ENCODE measurements at regions not wholly inside any gene's neighbourhood (a gene's known extent, or its start where the extent isn't known, plus 50 kb on each side); places are given as distances from the start of the nearest gene placed in this dataset.

- TF ChIP-seq ZNF549 (tag by site-specific recombination; IDR thresholded peaks at IDR 0.05) (no peak), PATZ1 (tag by site-specific recombination; IDR thresholded peaks at IDR 0.05) (no peak), CTCF (tag by site-specific recombination; IDR thresholded peaks at IDR 0.05) (no peak), YY2 (tag by site-specific recombination; IDR thresholded peaks at IDR 0.05) (no peak), ZFP41 (tag by site-specific recombination; IDR thresholded peaks at IDR 0.05; ENCODE audit: borderline replicate concordance) (no peak), YY1 (tag by site-specific recombination; IDR thresholded peaks at IDR 0.05) (no peak), REST (tag by site-specific recombination; IDR thresholded peaks at IDR 0.05) (no peak), ZNF223 (tag by site-specific recombination; IDR thresholded peaks at IDR 0.05) (no peak), ZBTB26 (tag by site-specific recombination; optimal IDR thresholded peaks at IDR 0.05) (no peak), ZNF623 (tag by site-specific recombination; IDR thresholded peaks at IDR 0.05) (no peak), ZNF776 (tag by site-specific recombination; IDR thresholded peaks at IDR 0.05; ENCODE audit: borderline replicate concordance) (no peak), ZNF138 (tag by site-specific recombination; IDR thresholded peaks at IDR 0.05; ENCODE audit: borderline replicate concordance) (no peak)
Observed at GRCh38 chr2:180507028-180507427, 473.4 kb upstream of the UBE2E3 start.
